SK-N-SH treated with all-trans-retinoic acid at 6 μM for 48 hours (cell line): ENCODE measurements at regions not wholly inside any gene's neighbourhood (a gene's known extent, or its start where the extent isn't known, plus 50 kb on each side); places are given as distances from the start of the nearest gene placed in this dataset.

ENCODE experiments used
- ARNTL ChIP-seq: fragments of 450-650 bp; formaldehyde crosslinking; IDR thresholded peaks from 2 replicates; pipeline ENCODE4 v1.5.0; 2020; ENCODE audit warnings: low read depth, mild to moderate bottlenecking, moderate library complexity, borderline replicate concordance
- PPARA ChIP-seq: fragments of 250-450 bp; sonication (Bioruptor Pico); IDR thresholded peaks from 2 replicates; pipeline ENCODE4 v1.5.0; 2020; ENCODE audit warnings: mild to moderate bottlenecking, borderline replicate concordance
- SNAI2 ChIP-seq: fragments of 250-450 bp; sonication (Bioruptor Pico); IDR thresholded peaks from 2 replicates; pipeline ENCODE4 v1.5.0; 2020; ENCODE audit warnings: mild to moderate bottlenecking, moderate library complexity
- TCF4 ChIP-seq: fragments of 250-450 bp; sonication (Bioruptor Pico); IDR thresholded peaks from 2 replicates; pipeline ENCODE4 v1.8.0; 2021; ENCODE audit warnings: mild to moderate bottlenecking, moderate library complexity, borderline replicate concordance
- TOX ChIP-seq: fragments of 250-450 bp; sonication (Bioruptor Pico); IDR thresholded peaks from 2 replicates; pipeline ENCODE4 v1.8.0; 2021; ENCODE audit warnings: mild to moderate bottlenecking, moderate library complexity, borderline replicate concordance
- ZC3H10 ChIP-seq: fragments of 250-450 bp; sonication (Bioruptor Pico); IDR thresholded peaks from 2 replicates; pipeline ENCODE4 v1.5.1; 2021; ENCODE audit warnings: mild to moderate bottlenecking, moderate library complexity
- ZFP3 ChIP-seq: fragments of 250-450 bp; sonication (Bioruptor Pico); IDR thresholded peaks from 2 replicates; pipeline ENCODE4 v1.5.0; 2020; ENCODE audit warnings: mild to moderate bottlenecking, moderate library complexity
- TF ChIP-seq, protein P1 (sequence below): fragments of 250-450 bp; sonication (Bioruptor Pico); IDR thresholded peaks from 2 replicates; pipeline ENCODE4 v1.8.0; 2020; ENCODE audit warnings: mild to moderate bottlenecking, moderate library complexity, borderline replicate concordance
- TF ChIP-seq, protein P2 (sequence below): fragments of 250-450 bp; sonication (Bioruptor Pico); IDR thresholded peaks from 2 replicates; pipeline ENCODE4 v1.5.1; 2020; ENCODE audit warnings: low read depth, mild to moderate bottlenecking, moderate library complexity

DNA sequence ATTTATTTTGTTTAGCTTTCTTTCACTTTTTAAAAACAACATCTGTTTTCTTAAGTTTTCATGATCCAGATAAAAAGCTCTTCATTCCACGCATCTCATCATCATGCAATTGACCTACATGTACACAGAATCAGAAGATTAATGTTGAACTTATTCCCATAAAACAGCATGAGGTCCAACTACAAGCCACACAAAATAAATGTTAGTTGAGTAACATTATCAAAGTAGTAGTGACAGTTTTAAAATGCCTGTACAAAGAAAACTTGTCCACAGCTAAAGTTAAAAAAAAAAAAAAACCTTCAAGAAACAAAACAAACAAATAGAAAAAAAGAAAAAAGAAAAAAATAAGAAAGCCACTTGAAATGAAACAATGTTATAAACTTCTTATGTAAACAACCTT lies 846.3 kb downstream of the TLE1 start:
- TF ChIP-seq TCF4 (CRISPR knock-in tag) (no peak), TOX (no peak), PPARA (CRISPR knock-in tag) (no peak), ZC3H10 (CRISPR knock-in tag) (no peak), ARNTL (CRISPR knock-in tag) (no peak), SNAI2 (CRISPR knock-in tag) (no peak), ZFP3 (no peak)
- TF ChIP-seq, protein P1, sequence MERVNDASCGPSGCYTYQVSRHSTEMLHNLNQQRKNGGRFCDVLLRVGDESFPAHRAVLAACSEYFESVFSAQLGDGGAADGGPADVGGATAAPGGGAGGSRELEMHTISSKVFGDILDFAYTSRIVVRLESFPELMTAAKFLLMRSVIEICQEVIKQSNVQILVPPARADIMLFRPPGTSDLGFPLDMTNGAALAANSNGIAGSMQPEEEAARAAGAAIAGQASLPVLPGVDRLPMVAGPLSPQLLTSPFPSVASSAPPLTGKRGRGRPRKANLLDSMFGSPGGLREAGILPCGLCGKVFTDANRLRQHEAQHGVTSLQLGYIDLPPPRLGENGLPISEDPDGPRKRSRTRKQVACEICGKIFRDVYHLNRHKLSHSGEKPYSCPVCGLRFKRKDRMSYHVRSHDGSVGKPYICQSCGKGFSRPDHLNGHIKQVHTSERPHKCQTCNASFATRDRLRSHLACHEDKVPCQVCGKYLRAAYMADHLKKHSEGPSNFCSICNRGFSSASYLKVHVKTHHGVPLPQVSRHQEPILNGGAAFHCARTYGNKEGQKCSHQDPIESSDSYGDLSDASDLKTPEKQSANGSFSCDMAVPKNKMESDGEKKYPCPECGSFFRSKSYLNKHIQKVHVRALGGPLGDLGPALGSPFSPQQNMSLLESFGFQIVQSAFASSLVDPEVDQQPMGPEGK (CRISPR knock-in tag) = no peak
- TF ChIP-seq, protein P2, sequence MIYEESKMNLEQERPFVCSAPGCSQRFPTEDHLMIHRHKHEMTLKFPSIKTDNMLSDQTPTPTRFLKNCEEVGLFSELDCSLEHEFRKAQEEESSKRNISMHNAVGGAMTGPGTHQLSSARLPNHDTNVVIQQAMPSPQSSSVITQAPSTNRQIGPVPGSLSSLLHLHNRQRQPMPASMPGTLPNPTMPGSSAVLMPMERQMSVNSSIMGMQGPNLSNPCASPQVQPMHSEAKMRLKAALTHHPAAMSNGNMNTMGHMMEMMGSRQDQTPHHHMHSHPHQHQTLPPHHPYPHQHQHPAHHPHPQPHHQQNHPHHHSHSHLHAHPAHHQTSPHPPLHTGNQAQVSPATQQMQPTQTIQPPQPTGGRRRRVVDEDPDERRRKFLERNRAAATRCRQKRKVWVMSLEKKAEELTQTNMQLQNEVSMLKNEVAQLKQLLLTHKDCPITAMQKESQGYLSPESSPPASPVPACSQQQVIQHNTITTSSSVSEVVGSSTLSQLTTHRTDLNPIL = no peak
